ENCODE measurements at regions not wholly inside any gene's neighbourhood (a gene's known extent, or its start where the extent isn't known, plus 50 kb on each side); places are given as distances from the start of the nearest gene placed in this dataset.

DNA sequence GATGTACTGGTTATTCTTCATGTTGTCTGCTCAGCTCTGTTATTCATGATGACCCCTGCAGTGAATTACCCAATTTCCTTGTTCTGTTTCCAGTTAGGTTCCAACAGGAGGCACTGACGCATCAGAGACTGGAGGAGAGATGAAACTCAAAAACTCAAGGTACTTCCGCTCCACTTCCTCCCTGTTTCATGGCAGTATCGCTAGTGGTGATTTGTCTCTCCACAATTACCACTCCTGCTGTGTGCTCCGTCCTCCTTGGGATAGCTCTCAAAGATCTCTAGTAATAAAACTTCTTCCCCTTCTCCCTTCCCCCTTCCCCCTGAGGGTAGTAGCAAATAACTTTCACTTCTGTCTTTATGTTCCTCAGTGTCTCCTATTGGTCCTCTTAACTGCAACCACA is 107.4 kb upstream of the ABCB5 start:
- no peak for TF ChIP-seq EZH2phosphoT487 (IDR thresholded peaks at IDR 0.05; ENCODE audit: low read depth)
- TF ChIP-seq, protein P1, sequence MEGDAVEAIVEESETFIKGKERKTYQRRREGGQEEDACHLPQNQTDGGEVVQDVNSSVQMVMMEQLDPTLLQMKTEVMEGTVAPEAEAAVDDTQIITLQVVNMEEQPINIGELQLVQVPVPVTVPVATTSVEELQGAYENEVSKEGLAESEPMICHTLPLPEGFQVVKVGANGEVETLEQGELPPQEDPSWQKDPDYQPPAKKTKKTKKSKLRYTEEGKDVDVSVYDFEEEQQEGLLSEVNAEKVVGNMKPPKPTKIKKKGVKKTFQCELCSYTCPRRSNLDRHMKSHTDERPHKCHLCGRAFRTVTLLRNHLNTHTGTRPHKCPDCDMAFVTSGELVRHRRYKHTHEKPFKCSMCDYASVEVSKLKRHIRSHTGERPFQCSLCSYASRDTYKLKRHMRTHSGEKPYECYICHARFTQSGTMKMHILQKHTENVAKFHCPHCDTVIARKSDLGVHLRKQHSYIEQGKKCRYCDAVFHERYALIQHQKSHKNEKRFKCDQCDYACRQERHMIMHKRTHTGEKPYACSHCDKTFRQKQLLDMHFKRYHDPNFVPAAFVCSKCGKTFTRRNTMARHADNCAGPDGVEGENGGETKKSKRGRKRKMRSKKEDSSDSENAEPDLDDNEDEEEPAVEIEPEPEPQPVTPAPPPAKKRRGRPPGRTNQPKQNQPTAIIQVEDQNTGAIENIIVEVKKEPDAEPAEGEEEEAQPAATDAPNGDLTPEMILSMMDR (IDR thresholded peaks at IDR 0.05; ENCODE audit: low read depth, low read length): peak; percentile 26
